ENCODE measurements at regions not wholly inside any gene's neighbourhood (a gene's known extent, or its start where the extent isn't known, plus 50 kb on each side); places are given as distances from the start of the nearest gene placed in this dataset.

- DNase-seq (ENCODE audit: extremely low spot score): no peak
- ChIA-PET POLR2A (no interaction called here), CTCF (no interaction called here)
- TF ChIP-seq HDGF (IDR thresholded peaks at IDR 0.05; ENCODE audit: borderline replicate concordance): no peak
- no peak for TF ChIP-seq BHLHE40 (IDR thresholded peaks at IDR 0.05; ENCODE audit: borderline replicate concordance)
- TF ChIP-seq TARDBP (IDR thresholded peaks at IDR 0.05): no peak
- no peak for TF ChIP-seq FOXA1 (IDR thresholded peaks at IDR 0.05)
- no peak for TF ChIP-seq ELF4 (IDR thresholded peaks at IDR 0.05)
- no peak for TF ChIP-seq L3MBTL2 (conservative IDR thresholded peaks at IDR 0.05)
- no peak for TF ChIP-seq FOXM1 (IDR thresholded peaks at IDR 0.05; ENCODE audit: borderline replicate concordance)
- TF ChIP-seq NFRKB (IDR thresholded peaks at IDR 0.05): no peak
- no peak for TF ChIP-seq ZNF384 (IDR thresholded peaks at IDR 0.05)
- TF ChIP-seq, protein P1, sequence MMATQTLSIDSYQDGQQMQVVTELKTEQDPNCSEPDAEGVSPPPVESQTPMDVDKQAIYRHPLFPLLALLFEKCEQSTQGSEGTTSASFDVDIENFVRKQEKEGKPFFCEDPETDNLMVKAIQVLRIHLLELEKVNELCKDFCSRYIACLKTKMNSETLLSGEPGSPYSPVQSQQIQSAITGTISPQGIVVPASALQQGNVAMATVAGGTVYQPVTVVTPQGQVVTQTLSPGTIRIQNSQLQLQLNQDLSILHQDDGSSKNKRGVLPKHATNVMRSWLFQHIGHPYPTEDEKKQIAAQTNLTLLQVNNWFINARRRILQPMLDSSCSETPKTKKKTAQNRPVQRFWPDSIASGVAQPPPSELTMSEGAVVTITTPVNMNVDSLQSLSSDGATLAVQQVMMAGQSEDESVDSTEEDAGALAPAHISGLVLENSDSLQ (IDR thresholded peaks at IDR 0.05): no peak
- no peak for TF ChIP-seq CTBP1 (IDR thresholded peaks at IDR 0.05; ENCODE audit: borderline replicate concordance)
- no peak for TF ChIP-seq LEF1 (IDR thresholded peaks at IDR 0.05; ENCODE audit: borderline replicate concordance)
- TF ChIP-seq SUZ12 (IDR thresholded peaks at IDR 0.05): no peak
- no peak for TF ChIP-seq SP1 (IDR thresholded peaks at IDR 0.05)
- no peak for TF ChIP-seq FOXK2 (IDR thresholded peaks at IDR 0.05)
- TF ChIP-seq ARNT (IDR thresholded peaks at IDR 0.05): no peak
These were observed 310.5 kb upstream of the GIMD1 start for GRCh38 chr4:106679063-106679462.

DNA sequence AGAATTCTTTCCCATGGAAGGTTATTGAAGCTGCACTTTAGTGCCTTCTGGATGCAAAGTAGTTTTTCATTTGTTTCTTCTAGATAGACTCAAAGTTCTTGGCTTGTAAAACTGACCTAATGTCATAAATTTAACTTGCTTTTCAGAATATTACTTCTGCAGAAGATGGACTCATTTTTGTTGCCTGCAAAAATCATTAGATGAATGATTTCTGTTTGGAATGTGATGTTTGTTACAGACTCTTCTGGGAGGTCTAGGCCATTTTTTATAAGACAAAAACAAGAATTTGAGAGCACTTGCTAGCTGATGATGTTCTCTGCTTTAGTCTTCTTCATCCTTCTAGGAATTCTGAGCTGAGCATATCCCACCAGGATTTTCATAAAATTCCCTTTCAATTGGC is 308.6 kb upstream of the GIMD1 start:
- ChIA-PET CTCF (no interaction called here), POLR2A (no interaction called here)
- TF ChIP-seq BHLHE40 (IDR thresholded peaks at IDR 0.05; ENCODE audit: borderline replicate concordance): no peak
- TF ChIP-seq FOXM1 (IDR thresholded peaks at IDR 0.05; ENCODE audit: borderline replicate concordance): no peak
- TF ChIP-seq TARDBP (IDR thresholded peaks at IDR 0.05): no peak
- TF ChIP-seq SP1 (IDR thresholded peaks at IDR 0.05): no peak
- TF ChIP-seq ZNF384 (IDR thresholded peaks at IDR 0.05): no peak
- DNase-seq (ENCODE audit: extremely low spot score): no peak

DNA sequence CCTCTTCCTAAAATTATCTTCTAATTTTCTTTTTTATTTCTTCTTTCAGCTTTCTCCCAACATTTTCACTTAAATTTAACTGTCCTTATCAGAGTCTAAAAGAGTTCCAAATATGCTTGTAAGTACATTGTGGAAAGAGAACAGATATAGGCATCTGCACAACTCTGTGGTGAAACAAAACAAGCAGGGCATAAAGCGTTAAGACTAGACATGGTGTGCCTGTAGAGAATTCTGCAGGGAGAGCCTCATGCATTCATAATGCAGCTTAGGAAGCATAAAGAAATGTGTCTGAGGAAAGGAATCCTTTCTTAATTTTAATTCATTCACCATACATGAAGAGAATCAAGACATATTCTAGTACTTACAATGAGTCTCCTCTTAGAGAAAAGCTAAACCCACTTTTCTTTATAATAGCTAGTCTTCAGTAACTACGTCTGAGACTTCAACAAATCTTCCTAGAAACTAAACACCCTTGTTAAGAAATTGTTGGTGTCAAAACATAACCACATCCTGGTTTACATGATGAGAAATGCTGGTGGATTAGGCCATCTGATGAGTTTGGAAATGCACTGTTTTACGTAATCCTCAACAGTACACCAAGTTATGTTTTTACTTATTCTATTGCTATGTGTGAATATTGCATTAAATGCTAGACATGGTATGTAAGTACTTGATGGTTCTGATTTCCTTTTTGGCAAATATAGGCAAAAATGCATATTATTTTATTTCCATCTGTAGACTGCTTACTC is 307.8 kb upstream of the GIMD1 start:
- CTCF ChIA-PET: no interaction called here
- TF ChIP-seq HDGF (IDR thresholded peaks at IDR 0.05; ENCODE audit: borderline replicate concordance) (no peak), FOXM1 (IDR thresholded peaks at IDR 0.05; ENCODE audit: borderline replicate concordance) (no peak), FOXA1 (IDR thresholded peaks at IDR 0.05) (no peak), FOXK2 (IDR thresholded peaks at IDR 0.05) (no peak), NFRKB (IDR thresholded peaks at IDR 0.05) (no peak), ARNT (IDR thresholded peaks at IDR 0.05) (no peak), SUZ12 (IDR thresholded peaks at IDR 0.05) (no peak), TARDBP (IDR thresholded peaks at IDR 0.05) (no peak), SP1 (IDR thresholded peaks at IDR 0.05) (no peak), ELF4 (IDR thresholded peaks at IDR 0.05) (no peak), CTBP1 (IDR thresholded peaks at IDR 0.05; ENCODE audit: borderline replicate concordance) (no peak), L3MBTL2 (conservative IDR thresholded peaks at IDR 0.05) (no peak), ZNF384 (IDR thresholded peaks at IDR 0.05) (no peak), BHLHE40 (IDR thresholded peaks at IDR 0.05; ENCODE audit: borderline replicate concordance) (no peak)
- TF ChIP-seq, protein P1 (IDR thresholded peaks at IDR 0.05): no peak
- DNase-seq (ENCODE audit: extremely low spot score): no peak
- POLR2A ChIA-PET: no interaction called here

DNA sequence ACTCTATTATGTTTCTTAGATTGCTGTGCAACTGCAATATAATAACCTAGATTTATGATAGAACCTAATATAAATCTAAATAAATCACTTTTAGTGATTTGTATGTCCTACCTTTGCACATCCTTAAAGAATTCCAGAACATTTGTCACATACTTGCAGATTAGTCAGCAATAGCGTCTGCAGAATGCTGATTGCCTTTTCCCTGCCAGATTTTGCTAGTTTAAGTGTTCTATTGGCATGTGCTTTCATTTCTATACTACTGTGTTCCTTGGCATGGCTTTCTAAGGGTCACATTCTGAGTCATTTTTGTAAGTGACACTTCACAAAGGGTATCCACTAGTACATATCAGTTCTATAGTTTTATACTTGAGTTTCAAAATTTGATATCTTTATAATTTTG is 303.1 kb upstream of the GIMD1 start:
- CTCF ChIA-PET: no interaction called here
- POLR2A ChIA-PET: no interaction called here
- DNase-seq (ENCODE audit: extremely low spot score): no peak
- no peak for TF ChIP-seq FOXM1 (IDR thresholded peaks at IDR 0.05; ENCODE audit: borderline replicate concordance)
- no peak for TF ChIP-seq SP1 (IDR thresholded peaks at IDR 0.05)
- TF ChIP-seq CTBP1 (IDR thresholded peaks at IDR 0.05; ENCODE audit: borderline replicate concordance): no peak
- TF ChIP-seq, protein P1 (IDR thresholded peaks at IDR 0.05): no peak
- TF ChIP-seq LEF1 (IDR thresholded peaks at IDR 0.05; ENCODE audit: borderline replicate concordance): no peak
- TF ChIP-seq FOXA1 (IDR thresholded peaks at IDR 0.05): no peak

DNA sequence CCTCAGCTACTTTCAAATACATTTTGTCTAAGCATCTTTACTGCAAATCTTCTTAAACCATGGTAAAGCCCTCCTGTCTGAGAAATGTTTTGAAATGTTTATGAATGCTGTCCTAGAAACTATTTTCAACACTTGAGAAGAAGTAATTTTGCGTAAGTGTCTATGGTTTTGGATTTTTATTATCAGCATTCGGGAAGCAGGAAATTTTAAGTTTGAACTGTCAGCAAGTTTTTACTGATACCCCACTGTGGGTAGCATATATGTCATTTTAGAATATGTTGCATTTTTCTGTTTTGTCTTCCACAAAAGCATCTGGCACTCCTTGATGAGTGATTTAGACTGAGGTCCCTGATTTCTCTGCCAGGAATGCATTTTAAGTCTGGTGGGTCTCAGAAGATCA is 302.4 kb upstream of the GIMD1 start:
- TF ChIP-seq ARNT (IDR thresholded peaks at IDR 0.05): no peak
- POLR2A ChIA-PET: no interaction called here
- CTCF ChIA-PET: no interaction called here
- no peak for DNase-seq (ENCODE audit: extremely low spot score)

- no peak for DNase-seq (ENCODE audit: extremely low spot score)
- CTCF ChIA-PET: no interaction called here
- TF ChIP-seq LEF1 (IDR thresholded peaks at IDR 0.05; ENCODE audit: borderline replicate concordance) (no peak), SUZ12 (IDR thresholded peaks at IDR 0.05) (no peak), TARDBP (IDR thresholded peaks at IDR 0.05) (no peak)
- POLR2A ChIA-PET: no interaction called here
These were observed 290.8 kb upstream of the GIMD1 start for GRCh38 chr4:106659371-106659770.

- ChIA-PET POLR2A (no interaction called here), CTCF (no interaction called here)
- TF ChIP-seq NFRKB (IDR thresholded peaks at IDR 0.05): no peak
- TF ChIP-seq FOXA1 (IDR thresholded peaks at IDR 0.05): no peak
- no peak for TF ChIP-seq ZNF384 (IDR thresholded peaks at IDR 0.05)
- TF ChIP-seq LEF1 (IDR thresholded peaks at IDR 0.05; ENCODE audit: borderline replicate concordance): no peak
- TF ChIP-seq ELF4 (IDR thresholded peaks at IDR 0.05): no peak
- DNase-seq (ENCODE audit: extremely low spot score): no peak
These were observed 283.5 kb upstream of the GIMD1 start for GRCh38 chr4:106652095-106652494.
